ENCODE measurements at regions not wholly inside any gene's neighbourhood (a gene's known extent, or its start where the extent isn't known, plus 50 kb on each side); places are given as distances from the start of the nearest gene placed in this dataset.
"Not testable (repeated sequence)": the region's sequence is repeated elsewhere in the genome, so short reads cannot be mapped to it uniquely, and the experiment has no call there.

DNA sequence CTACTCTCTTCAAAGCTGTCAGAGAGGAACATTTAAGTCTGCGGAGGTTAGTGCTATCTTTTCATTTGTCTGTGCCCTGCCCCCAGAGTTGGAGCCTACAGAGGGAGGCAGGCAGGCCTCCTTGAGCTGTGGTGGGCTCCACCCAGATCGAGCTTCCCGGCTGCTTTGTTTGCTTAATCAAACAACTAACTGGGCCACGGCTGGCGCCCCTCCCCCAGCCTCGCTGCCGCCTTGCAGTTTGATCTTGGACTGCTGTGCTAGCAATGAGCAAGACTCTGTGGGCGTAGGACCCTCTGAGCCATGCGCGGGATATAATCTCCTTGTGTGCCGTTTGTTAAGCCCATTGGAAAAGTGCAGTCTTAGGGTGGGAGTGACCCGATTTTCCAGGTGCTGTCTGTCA, 62.0 kb upstream of the CYP1B1 start:
- TF ChIP-seq, protein P1, sequence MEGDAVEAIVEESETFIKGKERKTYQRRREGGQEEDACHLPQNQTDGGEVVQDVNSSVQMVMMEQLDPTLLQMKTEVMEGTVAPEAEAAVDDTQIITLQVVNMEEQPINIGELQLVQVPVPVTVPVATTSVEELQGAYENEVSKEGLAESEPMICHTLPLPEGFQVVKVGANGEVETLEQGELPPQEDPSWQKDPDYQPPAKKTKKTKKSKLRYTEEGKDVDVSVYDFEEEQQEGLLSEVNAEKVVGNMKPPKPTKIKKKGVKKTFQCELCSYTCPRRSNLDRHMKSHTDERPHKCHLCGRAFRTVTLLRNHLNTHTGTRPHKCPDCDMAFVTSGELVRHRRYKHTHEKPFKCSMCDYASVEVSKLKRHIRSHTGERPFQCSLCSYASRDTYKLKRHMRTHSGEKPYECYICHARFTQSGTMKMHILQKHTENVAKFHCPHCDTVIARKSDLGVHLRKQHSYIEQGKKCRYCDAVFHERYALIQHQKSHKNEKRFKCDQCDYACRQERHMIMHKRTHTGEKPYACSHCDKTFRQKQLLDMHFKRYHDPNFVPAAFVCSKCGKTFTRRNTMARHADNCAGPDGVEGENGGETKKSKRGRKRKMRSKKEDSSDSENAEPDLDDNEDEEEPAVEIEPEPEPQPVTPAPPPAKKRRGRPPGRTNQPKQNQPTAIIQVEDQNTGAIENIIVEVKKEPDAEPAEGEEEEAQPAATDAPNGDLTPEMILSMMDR (IDR thresholded peaks at IDR 0.05), result not testable (repeated sequence)
- TF ChIP-seq POLR2A (IDR thresholded peaks at IDR 0.05), result not testable (repeated sequence)

All from thyroid gland (tissue), 4 donors.